IPS-NIHi7 (cell line): ENCODE measurements at regions not wholly inside any gene's neighbourhood (a gene's known extent, or its start where the extent isn't known, plus 50 kb on each side); places are given as distances from the start of the nearest gene placed in this dataset.

Source experiments
- DNase-seq: peaks from one replicate; pipeline ENCODE4 v3.0.0; 2012; ENCODE audit warnings: mixed read lengths; ENCODE audit errors: extremely low spot score

DNA sequence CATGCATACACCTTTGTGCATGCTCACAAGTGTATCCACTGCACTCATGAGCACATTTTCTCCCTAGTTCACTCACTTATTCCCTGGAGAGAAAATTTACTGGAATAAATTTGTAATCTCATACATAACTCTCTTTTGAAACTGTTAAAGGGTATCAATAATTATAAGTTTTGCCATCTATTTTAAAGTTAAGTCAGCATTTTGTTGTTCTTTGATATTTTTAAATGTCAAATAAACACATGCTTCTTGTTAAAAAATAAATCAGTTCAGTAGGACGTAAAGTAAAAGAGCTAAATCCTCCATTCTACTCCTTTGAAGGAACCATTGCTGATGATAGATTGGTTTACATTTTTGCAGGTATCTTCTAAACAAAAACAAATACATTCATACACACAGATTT is 522.1 kb downstream of the NR4A2 start:
- DNase-seq, result no peak

DNA sequence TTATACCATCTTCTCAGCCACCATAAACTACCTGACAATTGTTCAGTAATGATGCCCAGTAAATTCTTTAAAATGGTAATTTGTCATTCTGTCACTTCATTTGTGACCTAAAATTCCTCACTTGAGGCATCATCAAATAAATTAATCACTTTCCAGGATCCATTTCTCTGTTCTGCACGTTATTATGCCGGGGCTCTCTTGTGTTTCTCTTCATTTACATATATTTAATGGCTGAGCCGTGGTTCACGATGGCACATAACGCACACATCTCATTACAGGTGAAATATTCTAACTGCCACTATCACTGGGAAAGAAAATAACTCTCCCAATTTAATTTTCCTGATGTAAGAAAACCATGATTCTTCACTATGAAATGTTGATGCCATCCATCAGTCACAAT is 529.6 kb downstream of the NR4A2 start:
- no peak for DNase-seq

DNA sequence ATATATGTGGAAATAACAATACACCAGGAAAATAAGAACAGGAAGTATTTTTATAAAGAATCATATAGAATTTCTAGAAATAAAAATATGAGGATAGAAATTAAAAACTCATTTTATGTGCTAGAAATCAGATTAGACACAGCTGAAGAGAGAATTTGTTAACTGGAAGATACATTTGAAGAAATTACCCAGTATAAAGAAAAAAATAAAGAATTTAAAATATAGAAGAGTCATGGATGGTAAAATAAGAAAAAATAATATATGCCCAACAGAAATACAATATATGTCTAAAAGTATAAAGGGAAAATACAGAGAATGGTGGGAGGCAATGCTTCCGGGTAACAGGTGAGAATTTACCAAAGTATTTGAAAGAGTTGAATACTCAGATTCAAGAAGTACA is 539.9 kb downstream of the NR4A2 start:
- no peak for DNase-seq

DNA sequence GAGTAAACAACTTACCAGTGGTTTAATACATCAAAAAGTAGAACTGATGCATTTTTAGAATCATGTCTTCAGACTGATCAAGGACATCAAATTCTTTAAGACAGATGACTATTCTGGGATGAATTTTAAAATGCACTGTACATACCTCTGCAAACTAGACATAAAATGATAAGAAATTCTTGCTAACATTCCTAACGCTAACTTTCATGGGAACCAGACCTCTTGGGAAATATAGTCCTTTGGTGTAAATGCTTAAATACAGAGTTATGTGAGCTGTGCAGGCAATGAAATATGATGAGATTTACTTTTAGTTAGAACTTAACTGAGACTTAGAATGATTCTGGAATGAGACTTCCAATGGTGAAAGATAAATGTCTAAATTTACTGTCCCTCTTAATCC is 562.0 kb downstream of the NR4A2 start:
- no peak for DNase-seq

DNA sequence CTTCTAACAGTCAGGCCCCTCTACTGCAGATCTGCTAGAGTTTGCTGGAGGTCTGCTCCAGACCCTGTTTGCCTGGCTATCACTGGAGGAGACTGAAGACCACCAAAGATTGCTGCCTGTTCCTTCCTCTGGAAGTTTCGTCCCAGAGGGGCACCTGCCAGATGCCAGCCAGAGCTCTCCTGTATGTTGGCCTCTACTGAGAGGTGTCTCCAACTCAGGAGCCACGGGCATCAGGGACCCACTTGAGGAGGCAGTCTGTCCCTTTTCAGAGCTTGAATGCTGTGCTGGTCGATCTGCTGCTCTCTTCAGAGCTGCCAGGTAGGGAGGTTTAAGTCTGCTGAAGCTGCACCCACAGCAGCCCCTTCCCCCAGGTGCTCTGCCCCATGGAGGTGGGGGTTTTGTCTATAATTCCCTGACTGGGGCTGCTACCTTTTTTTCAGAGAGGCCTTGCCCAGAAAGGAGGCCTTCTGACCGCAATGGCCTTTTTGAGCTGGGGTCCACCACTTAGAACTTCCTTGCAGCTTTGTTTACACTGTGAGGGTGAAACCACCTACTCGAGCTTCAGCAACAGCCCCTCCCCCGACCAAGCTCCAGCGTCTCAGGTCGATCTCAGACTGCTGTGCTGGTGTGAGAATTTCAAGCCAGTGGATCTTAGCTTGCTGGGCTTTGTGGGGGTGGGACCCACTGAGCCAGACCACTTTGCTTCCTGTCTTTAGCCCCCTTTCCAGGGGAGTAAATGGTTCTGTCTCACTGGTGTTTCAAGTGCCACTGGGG is 566.0 kb downstream of the NR4A2 start:
- no peak for DNase-seq

DNA sequence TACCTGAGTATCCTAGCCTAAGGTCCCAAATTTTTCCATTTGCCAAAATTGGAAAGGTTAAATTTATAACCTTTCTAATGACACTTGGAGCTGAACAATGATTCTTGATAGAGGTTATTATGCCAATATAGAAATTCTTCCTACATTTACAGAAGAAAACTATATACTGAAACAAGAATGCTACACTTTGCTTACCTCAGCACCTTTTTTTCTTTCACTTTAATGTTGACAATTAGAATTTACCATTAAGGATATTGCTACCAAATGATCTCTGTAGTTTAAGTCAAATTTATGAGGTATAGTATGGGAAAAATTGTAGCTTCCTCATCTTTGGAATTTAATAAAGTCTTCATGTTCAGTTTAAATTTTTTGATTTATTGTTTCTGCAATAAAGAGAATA is 577.0 kb downstream of the NR4A2 start:
- no peak for DNase-seq

DNA sequence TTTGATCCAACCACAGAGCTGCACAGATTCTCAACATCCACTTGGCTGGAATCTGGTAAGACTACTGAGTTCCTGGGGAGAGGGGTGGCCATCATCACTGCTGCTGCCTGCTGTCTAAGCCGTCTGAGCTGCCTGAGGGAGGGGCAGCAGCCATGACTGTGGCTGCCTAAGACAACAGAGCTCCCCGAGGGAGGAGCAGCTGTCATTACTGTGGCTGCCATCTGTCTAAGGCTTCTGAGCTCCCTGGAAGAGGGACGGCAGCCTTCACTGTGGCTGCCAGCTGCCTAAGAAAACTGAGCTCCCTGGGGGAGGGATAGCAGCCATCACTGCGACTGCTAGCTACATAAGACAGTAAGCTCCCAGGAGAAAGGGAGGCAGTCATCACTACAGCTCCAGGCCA is 584.4 kb downstream of the NR4A2 start:
- no peak for DNase-seq

DNA sequence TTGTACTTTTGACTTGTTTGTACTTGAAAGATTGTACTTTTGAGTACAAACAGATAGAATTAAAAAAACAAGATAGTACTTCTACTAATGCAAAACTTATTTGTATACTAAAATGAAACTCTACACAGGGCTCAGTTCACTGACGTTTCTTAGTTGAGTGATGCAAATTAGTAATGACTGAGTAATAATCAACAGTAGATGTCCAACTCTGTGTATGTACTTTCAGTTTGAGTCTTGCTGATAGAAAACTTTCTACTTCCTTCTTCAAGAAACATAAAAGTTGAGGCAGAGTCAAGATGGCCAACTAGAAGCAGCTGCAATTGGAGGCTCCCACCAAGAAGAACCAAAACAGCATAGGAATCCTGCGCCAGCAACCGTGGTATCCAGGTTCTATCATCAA is 585.0 kb downstream of the NR4A2 start:
- no peak for DNase-seq

DNA sequence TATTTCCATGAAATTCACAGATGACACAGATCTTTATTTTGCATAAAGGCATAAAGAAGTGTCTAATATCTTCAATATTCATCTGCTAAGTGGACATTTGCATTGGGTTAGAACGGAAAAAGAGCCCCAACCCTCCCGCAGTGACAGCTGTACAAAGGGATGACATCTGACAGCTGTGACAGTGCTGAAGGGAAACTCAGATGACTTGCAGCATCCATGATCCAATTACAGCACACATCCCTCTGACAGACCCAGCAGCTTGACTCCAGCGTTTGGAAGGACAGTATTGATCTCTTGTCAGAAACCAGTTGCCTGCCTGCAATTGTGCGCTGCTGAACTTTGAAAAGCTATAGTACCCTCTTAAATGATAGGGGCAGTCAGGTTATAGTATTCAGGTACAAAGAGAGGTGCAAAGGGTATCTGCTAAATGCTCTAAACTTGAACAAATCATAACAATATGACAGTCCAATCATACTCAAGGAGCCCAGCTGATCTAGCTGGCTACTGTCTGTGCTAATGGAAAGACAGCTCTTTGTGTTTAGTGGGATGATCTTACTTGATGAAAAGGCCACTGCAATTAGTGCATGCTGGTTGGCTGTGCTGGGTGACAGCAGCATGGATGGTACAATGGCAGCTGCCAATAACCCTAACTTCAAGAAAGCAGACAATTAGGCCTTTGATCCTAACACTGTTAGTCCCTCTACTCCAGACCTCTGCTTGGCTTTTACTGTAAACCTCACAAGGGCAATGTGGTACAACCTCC is 599.2 kb downstream of the NR4A2 start:
- no peak for DNase-seq

DNA sequence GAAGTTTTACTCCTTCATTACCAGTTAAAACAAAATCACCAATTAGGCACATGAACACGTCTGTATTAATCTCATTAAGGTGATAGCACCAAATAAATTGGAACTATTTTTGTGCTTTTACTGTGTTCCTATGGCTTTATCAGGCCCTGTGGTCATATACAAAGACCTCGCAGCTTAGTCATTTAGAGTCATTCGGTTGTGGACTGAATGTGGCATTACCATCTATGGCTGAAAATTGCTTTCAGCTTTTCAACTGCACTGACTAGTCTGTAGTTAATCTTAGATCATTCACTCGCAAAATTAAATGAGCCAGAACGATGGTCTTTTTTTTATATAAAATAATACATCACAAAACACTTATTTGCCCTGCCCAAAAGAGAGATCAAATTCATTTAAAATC is 601.7 kb downstream of the NR4A2 start:
- no peak for DNase-seq

DNA sequence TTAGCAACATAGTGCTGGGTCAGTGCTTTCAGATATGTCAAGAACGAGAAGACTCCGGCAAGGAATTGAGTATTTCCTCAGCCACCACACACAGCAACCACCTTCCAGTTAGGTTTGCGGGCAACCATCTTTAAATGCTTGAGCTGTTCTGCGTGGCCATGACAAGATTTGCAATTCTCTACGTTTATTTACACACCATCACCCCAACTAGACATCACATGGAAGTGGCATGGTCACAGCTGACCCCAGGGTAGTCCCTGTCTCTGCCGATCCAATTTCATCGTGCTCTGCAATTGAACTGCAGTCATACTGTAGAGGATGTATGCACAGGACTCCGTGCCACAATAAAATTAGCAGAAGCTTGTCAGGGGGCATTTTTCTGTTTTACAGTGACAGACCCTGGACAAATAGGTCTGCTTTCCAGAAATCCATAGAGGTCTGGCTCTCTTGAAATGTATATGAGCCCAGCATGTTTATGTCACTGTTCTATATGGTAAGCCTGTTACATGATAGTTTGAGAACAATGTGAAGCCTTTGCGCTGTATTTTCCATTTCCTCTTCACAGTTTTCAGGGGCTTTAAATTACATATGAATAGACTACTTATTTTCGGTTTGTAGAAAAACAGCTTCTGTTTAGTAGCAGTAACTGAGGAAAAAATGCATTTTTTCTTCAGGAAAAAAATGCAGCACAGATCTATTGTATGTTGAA is 605.2 kb downstream of the NR4A2 start:
- no peak for DNase-seq

DNA sequence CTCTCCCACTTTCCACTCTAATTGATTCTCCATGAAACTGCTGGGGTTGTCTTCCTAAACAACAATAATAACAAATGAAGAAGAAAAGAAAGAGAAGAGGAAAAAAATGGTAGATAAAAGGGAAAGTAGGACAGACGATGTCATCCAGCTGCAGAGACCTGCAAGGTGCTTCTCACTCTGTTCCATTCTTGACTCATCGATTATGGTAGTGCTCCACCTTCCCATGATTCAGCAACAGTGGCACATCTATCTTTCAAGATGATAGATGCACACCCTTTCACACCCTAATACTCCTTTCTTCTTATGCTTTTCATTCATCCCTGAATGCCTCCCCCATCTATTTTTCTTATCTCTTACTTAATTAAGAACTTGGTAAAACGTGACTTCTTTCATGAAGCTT is 610.2 kb downstream of the NR4A2 start:
- no peak for DNase-seq

DNA sequence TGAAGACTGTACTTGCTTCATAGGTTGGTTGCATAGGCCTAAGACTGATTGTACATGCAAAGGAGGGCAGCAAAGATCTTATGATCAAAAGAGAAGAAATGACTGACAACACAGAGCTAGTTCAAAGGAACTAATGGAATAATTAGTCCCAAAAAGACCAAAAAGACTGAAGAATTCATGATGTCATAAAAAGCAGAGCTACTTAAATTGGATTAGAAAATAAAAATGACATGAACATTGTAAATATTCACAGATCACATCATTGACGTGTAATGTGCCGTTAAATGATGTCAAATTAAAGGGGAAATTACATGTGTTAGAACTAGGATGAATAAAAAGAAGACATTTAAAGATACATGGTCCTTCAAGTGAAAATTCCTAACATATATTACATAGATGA is 616.8 kb downstream of the NR4A2 start:
- no peak for DNase-seq

DNA sequence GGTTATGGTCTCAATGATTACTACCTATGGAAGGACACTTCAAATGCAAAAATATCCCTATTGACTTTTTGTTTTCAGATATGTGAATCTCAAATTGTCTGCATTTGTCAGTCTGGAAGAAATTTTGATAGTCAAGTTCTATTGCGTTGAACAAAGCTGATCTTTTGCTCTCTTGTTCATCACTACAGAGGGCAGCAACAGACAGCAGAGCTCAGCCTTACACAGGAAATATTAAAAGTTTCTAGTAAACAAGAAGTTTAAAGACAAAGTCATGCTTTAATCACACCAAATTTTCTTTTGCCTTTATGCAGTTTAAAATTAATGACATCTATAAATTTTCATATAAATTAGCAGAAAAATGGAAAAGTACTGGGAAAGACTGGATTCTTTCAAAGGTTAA is 617.5 kb downstream of the NR4A2 start:
- DNase-seq, result no peak

DNA sequence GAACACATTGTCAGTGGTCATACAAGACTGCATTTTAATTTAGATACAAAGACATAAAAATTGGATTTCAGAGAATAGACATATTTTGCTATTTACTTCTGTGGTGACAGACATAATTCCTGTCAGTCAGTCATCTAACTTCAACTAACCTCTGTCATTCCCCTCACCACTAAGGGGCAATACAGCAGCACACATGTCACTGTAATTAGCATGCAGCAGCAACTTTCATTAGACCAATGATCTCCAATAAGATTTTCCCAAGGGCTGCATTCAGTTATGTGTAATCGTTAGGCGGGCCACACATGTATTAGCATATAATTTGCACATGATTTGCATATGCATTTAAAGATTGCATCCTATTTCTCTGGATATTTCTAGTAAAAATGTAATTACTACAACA is 624.5 kb downstream of the NR4A2 start:
- no peak for DNase-seq

DNA sequence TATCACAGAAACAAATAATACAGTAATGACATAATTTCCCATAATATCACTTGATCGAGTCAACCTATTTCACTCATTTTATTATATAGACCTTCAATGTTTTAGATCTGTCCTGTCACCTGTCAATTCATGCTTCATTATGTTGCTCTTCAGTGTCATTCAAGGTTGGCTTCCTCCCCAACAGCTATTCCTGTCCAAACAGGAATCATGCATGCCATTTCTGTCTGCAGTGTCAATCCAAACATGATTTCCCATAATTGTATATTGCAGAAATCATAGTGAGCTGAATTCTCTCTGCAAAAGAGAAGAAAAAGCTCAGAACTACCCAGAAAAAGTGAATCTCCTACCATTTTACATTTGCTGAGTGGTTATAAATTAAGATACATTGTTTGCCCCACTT is 628.6 kb downstream of the NR4A2 start:
- DNase-seq, result no peak

DNA sequence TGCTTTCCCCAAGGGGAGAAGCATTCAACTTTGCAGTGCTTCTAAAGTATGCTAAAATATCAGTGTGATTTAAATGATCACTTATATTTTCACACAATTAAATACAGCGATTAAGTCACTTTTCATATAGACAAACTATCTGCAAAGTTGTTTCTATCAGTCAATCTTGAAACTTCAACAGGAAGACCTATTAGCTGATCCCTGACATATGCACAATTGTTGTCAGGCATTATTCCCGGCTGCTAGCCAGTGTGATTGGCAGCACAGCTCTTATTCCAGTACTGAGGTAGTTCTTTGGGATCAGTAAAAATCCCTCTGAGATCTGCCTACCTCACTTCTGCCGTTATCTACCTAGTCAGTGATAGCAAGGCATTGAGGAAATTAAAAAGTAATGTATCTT is 629.5 kb downstream of the NR4A2 start:
- no peak for DNase-seq

DNA sequence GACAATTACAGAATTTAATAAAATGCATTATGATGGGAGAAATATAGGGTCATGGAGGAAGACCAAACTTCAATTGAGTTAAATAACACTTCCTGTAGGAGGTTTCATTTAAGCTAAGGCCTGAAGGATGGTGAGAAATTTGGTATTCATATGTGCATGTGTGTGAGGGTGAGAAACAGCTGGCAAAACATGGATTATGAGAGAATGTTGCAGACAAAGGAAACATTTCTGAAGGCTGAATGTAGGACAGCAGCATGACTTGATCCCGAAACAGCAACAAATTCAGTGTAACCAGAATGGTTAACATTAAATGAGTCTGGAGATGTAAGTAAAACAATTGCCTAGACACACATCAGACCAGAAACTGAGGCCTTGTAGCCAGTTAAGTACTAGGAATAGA is 630.8 kb downstream of the NR4A2 start:
- DNase-seq, result no peak

DNA sequence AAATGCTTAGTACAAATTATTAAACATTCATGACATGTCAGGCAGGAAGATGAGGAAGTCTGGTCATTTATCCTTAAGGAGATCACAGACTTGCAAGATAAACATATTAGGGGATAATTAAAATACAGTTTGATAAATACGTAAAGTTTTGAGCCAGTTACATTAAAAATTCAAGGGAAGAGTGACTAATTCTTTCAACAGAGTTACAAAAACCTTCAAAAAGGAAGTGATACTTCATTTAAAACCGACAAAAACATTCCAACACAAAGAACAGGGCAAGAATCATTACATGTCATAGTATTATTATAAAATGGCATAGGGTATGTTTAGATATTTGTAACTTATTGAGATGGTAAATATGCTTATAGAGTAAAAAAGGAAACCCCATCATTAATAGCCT is 636.0 kb downstream of the NR4A2 start:
- DNase-seq, result no peak

DNA sequence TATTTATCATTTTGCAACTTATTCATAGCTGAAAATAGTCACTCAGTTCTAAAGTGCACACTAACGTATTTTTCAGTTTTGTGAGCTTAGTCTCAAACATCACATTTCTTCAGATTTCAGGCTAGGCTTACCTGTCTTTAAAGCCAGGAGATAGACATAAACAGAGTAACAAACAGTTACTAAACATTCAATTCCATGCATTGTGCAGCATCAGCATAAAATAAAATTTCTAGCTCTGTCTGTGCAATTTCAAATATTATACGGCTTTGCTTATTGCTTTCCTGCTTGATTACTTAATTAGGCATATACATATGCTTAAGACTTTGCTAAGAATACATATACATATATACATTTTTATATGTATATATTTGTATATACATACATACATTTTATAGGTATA is 637.0 kb downstream of the NR4A2 start:
- no peak for DNase-seq

DNA sequence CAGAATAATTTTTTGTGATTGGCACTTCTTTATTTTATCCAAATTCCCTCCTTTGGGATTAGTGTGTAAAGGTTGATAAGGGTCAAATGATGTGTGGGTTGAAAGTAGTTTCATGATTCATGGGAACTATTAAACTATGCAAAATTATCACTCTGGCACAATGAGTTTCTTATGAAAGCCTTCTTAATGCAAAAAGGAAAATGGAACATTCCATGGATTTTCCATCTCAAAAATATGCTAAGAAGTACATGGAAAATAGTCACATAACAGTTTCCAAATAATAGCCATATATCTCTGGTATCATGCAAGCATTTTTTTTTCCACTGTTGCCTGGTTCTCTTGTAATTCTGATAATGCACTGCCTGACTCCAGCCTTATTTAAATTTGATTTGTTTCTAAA is 639.7 kb downstream of the NR4A2 start:
- DNase-seq, result no peak

DNA sequence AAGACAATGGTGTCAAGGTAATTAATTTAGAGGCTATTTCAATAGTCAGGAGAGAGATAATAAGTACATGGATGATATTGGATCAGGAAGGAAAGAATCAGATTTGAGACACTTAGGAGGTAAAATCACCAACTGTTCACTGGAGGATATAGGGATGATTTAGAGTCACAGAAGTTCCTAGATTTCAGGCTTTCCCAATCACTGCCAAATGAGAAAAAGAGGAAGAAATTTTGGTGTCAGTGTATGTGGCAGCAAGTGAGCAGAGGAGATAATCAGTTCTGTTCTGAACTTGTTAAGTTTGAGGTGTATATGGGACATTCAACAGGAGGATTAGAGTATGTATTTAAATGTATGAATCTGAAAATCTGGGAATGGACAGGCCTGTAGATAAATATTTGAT is 640.4 kb downstream of the NR4A2 start:
- no peak for DNase-seq

DNA sequence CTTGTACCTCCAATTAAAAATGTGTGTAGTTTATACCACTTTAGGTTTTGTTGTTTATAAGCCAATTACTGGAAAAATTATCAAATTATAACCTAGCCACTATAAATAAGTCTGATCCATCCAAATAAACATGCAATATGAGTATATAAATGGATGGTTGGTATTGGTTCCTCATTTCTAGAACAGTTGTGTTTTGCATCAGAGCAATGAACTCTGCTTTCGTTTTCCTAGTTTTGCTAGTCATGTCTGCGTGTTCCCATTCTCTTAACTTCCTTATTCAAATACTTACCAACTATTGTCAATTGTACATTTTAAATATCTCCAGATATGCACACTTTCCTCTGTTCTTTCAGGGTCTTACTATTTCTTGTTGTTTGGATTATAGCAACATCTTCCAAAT is 641.7 kb downstream of the NR4A2 start:
- DNase-seq, result no peak
